GM12891 (cell line): ENCODE measurements at regions not wholly inside any gene's neighbourhood (a gene's known extent, or its start where the extent isn't known, plus 50 kb on each side); places are given as distances from the start of the nearest gene placed in this dataset.

Experiments used
- POLR2AphosphoS5 ChIP-seq: IDR thresholded peaks from 2 replicates; pipeline ENCODE4 v1.6.1; 2011; ENCODE audit warnings: low read depth, low read length, control low read depth
- TAF1 ChIP-seq: IDR thresholded peaks from 2 replicates; pipeline ENCODE4 v1.6.1; 2011; ENCODE audit warnings: low read depth, low read length, control low read depth

GRCh38 chrX:63508668-63509067 lies 157.5 kb upstream of the SPIN4 start:
- TF ChIP-seq POLR2AphosphoS5 (no peak), TAF1 (no peak)
